ENCODE measurements at regions not wholly inside any gene's neighbourhood (a gene's known extent, or its start where the extent isn't known, plus 50 kb on each side); places are given as distances from the start of the nearest gene placed in this dataset.

DNA sequence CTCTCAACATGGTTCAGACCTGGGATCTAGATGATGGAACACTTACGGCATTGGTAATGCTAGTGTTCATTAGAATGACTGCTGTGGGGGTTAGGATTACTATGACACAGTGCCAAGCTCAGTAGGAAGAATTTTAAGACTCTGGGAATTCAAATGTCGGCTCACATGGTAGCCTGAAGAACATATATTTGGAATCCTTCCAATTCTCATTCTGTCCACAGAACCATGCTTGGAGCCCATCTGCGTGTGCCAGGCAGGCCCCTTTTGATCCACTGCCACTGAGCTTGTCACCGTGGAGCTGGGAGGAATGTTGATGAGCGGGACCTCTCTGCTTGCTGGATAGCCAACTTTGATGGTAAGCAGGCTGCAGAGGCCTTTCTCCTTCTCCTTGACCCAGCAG is 322.0 kb upstream of the SOX11 start:
- Histone ChIP-seq H4K20me1 (ENCODE audit: insufficient read depth, low read length) (no peaks in the 10 kb centered on the region), H3K36me3 (replicated peaks in 1 of 2; ENCODE audit: control insufficient read depth in 1 of 2, insufficient read depth in 2 of 2, low read length in 2 of 2) (no peaks in the 10 kb centered on the region), H3K27me3 (ENCODE audit: control insufficient read depth in 1 of 2, insufficient read depth in 2 of 2, low read length in 2 of 2) (no peaks in the 10 kb centered on the region; a peak in 1 of 5 replicates), H3K4me3 (replicated peaks in 1 of 3; ENCODE audit: insufficient read depth in 1 of 3, low read depth in 2 of 3, low read length in 3 of 3) (no peak overlapping the region), H3K9me3 (ENCODE audit: low read length) (no peaks in the 10 kb centered on the region), H2AFZ (ENCODE audit: low read length) (no peak overlapping the region), H3K4me2 (ENCODE audit: low read depth, low read length) (no peak overlapping the region), H3K79me2 (ENCODE audit: insufficient read depth, low read length) (no peaks in the 10 kb centered on the region), H3K4me1 (ENCODE audit: insufficient read depth, low read length) (peaks cover 9% of the 10 kb centered on the region), H3K9ac (ENCODE audit: insufficient read depth, low read depth, low read length) (no peak overlapping the region), H3K27ac (ENCODE audit: extremely low read length, insufficient read depth, low read length) (no peak overlapping the region)
- in situ Hi-C loops (cut with HindIII; ENCODE audit: extremely low pct_ligation_motif_present, low pct_unique_long_range_greater_than_20kb) = no loop called here
- 17% methylated on average over 3 of the region's 5 CpGs for WGBS (ENCODE audit: low lambda C conversion rate)
- no peak for FAIRE-seq
- TF ChIP-seq ZNF138 (CRISPR knock-in tag; IDR thresholded peaks at IDR 0.05; ENCODE audit: low read depth) (no peak), POLR2AphosphoS5 (IDR thresholded peaks at IDR 0.05; ENCODE audit: low read depth, low read length) (no peak), ZNF101 (CRISPR knock-in tag; IDR thresholded peaks at IDR 0.05; ENCODE audit: borderline replicate concordance, low read depth) (no peak), ZNF121 (CRISPR knock-in tag; IDR thresholded peaks at IDR 0.05) (no peak), RFXANK (CRISPR knock-in tag; IDR thresholded peaks at IDR 0.05) (no peak), ETV6 (CRISPR knock-in tag; conservative IDR thresholded peaks at IDR 0.05) (no peak)
- TF ChIP-seq, protein P1, sequence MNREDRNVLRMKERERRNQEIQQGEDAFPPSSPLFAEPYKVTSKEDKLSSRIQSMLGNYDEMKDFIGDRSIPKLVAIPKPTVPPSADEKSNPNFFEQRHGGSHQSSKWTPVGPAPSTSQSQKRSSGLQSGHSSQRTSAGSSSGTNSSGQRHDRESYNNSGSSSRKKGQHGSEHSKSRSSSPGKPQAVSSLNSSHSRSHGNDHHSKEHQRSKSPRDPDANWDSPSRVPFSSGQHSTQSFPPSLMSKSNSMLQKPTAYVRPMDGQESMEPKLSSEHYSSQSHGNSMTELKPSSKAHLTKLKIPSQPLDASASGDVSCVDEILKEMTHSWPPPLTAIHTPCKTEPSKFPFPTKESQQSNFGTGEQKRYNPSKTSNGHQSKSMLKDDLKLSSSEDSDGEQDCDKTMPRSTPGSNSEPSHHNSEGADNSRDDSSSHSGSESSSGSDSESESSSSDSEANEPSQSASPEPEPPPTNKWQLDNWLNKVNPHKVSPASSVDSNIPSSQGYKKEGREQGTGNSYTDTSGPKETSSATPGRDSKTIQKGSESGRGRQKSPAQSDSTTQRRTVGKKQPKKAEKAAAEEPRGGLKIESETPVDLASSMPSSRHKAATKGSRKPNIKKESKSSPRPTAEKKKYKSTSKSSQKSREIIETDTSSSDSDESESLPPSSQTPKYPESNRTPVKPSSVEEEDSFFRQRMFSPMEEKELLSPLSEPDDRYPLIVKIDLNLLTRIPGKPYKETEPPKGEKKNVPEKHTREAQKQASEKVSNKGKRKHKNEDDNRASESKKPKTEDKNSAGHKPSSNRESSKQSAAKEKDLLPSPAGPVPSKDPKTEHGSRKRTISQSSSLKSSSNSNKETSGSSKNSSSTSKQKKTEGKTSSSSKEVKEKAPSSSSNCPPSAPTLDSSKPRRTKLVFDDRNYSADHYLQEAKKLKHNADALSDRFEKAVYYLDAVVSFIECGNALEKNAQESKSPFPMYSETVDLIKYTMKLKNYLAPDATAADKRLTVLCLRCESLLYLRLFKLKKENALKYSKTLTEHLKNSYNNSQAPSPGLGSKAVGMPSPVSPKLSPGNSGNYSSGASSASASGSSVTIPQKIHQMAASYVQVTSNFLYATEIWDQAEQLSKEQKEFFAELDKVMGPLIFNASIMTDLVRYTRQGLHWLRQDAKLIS (CRISPR knock-in tag; IDR thresholded peaks at IDR 0.05) = no peak
- TF ChIP-seq, protein P2, sequence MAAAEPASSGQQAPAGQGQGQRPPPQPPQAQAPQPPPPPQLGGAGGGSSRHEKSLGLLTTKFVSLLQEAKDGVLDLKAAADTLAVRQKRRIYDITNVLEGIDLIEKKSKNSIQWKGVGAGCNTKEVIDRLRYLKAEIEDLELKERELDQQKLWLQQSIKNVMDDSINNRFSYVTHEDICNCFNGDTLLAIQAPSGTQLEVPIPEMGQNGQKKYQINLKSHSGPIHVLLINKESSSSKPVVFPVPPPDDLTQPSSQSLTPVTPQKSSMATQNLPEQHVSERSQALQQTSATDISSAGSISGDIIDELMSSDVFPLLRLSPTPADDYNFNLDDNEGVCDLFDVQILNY (CRISPR knock-in tag; conservative IDR thresholded peaks at IDR 0.05) = no peak
- TF ChIP-seq, protein P3, sequence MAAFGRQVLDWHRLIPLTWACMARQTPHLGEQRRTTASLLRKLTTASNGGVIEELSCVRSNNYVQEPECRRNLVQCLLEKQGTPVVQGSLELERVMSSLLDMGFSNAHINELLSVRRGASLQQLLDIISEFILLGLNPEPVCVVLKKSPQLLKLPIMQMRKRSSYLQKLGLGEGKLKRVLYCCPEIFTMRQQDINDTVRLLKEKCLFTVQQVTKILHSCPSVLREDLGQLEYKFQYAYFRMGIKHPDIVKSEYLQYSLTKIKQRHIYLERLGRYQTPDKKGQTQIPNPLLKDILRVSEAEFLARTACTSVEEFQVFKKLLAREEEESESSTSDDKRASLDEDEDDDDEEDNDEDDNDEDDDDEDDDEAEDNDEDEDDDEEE (CRISPR knock-in tag; IDR thresholded peaks at IDR 0.05) = no peak
- intact Hi-C loops (cut with micrococcal nuclease; ENCODE audit: unreplicated experiment) = no loop called here
- no TSS peak for BruUV-seq (replicated peaks)
- no peak for DNase-seq (ENCODE audit: low spot score)
- ChIA-PET POLR2A (no interaction called here), CTCF (ENCODE audit: low intra/inter-chr PET ratio, low total read pairs) (no interaction called here)
- ATAC-seq = no peak
